DMS 273 treated with DMSO at 0.1 percent for 48 hours (cell line): ENCODE measurements at regions not wholly inside any gene's neighbourhood (a gene's known extent, or its start where the extent isn't known, plus 50 kb on each side); places are given as distances from the start of the nearest gene placed in this dataset.

Source experiments
- DNase-seq: peaks from one replicate; lab custom pipeline; 2025; lab: John Stamatoyannopoulos, UW

DNA sequence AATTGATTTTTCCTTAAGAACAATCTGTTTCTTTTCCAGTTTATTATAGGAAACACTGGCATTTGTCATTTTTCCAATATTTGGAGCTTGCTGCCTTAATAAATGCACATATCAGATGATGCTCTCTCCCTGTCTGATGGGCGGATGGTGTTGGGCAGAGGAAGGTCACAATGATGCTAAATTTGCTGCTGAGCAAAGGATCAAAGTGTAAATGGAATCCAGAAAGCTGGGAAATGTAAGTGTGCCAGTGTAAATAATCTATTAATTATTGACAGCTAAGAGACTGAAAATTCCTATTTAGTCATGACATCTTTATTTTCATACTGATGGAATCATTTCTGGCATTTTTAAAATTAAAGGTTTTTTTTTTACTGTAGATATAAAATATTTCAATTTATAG, 243.2 kb downstream of the PTBP2 start:
- no peak for DNase-seq

DNA sequence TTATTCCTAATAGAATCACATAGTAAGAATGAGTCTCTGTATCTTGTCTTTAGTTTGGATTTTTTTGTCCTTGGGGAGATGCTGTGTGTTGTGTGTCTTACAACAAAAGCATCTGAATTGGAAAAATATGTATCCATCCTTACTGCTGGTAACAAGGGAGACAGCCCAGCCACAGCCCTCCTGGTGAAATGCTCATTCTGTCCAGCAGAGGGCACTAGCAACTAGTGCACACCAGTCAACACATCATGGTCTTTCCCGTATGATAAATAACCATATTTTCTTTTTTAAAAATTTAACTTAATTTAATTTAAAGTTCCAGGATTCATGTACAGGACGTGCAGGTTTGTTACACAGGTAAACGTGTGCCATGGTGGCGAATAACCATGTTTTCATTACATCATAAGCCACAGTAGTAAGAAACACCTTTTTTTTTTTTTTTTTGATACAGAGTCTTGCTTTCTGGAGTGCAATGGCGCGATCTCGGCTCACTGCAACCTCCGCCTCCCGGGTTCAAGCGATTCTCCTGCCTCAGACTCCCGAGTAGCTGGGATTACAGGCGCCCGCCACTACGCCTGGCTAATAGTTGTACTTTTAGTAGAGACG, 245.1 kb downstream of the PTBP2 start:
- DNase-seq = peak; percentile 33

DNA sequence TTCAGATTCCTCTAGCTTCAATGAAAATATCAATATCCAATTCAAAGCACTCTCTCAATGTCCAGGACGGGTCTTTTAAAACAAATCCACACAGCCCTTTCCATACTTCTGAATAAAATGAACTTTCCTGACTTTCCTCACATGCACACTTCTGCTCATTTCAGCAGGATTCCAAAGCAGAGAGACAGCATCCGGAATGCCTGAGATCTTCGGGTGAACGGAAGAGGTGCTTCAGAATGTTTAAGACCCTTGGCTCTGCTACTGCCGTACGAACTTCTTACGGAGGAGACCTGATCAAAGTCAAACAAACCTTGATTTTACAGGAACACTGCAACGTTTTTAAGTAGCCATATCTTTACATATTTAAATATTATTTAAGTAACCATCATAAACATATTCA, 245.7 kb downstream of the PTBP2 start:
- DNase-seq = no peak

DNA sequence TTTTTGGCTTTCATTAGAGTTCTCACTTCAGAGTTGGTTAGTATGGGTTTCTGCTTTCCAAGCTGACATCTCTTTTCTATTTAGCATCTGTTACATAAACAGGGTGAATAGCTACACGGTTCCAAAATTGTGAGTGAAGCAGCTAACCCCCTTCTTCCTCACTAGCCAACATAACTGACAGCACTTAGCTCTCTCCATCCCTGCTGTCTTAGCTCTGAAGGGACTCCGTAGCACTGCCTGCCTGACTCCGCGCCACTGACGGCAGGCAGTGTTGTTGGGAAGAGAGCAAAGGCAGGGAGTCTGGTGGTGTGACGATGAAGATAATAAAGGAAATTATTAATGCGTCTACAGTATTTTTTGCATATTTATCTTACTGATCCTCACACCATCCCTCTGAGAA, 247.0 kb downstream of the PTBP2 start:
- DNase-seq = no peak

DNA sequence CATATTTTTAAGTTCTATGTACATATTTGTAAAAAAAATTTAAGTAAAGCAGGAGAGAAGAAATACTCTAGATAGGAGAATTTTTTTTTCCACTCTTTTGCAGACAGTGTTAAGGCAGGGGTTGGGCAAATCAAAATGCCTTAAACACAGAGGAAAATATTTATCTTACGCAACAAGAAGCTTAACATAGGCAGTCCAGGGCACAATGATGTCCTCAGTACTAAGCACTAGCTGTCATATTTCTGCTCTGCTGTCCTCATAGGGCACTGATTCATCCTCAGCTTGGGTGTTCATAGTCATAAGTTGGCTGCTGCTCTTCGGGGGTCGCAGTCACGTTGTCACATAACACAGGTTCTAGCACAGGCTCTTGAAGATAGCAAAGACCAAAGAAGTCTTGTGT, 247.4 kb downstream of the PTBP2 start:
- DNase-seq = no peak

DNA sequence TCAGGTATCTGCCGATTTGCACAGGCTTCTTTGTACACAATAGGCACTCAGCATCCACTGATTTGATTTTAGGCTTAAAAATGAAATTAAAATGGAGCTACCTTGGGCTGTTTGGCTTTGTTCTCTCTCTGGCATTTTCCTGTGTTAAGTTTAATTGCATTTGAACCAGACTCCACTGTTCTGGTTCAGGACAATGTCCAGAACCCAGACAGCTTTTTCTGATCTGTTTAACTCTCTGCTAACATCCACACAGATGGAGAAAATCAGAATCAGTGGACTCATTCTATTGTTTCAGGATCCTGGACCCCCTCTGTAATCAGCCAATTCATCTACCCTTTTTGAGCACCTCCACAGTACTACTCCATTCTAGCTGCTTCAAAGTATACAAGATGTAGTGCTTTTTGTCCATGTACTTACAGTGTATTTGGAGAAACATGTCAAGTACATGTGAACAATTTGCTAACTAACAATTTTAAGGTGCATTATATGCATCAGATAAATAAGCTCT, 248.1 kb downstream of the PTBP2 start:
- no peak for DNase-seq

DNA sequence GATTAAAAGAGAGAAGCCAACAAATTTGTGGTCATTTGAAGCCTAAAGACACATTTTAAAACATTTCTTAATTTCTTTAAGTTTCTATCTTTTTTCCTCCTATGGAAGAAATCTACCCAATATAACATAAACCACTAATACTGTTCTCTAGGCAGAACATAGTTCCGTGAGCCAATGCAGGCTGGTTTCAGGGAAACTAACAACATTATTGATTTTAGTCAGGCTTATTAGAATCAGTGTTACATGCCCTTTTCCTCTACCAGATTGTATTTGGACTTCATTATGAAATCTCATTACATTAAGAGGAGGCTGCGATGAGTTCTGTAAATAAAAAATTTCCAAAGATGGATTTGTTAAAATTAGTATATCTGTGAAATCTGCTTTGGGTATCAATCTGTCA, 249.9 kb downstream of the PTBP2 start:
- no peak for DNase-seq

DNA sequence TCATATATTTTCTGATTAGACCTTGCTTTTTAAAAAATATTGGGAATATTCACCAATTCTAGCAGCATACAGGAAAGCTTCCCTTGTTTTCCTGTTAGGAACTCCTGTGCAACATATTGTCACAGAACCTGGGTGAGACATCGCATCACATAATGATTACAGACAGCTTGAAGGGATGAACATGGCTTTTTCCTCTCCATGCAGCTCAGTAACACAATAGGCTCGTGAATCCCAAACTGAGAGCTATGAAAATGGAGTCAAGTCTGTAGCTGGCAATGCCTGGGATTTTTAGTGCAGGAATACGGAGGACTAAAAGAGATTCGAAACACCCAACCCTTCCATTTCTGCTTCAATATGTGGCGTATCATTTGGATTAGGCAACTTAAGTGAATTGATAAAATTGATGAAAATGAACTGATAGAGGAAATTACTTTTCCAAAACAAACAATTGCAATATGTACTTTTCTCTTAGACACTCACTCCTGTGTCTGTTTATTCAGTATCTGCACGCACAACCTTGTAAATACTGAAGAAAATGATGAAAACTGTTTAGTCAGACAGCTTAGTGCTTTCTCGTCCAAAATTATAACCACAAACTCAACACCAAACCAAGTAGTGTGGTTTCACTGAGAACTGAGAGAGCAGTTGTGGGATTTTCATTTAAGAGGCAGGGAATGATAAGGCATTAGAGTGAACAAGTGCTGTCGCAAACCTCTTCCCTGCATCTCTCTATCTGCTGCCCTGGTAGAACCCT, 250.4 kb downstream of the PTBP2 start:
- DNase-seq = no peak

DNA sequence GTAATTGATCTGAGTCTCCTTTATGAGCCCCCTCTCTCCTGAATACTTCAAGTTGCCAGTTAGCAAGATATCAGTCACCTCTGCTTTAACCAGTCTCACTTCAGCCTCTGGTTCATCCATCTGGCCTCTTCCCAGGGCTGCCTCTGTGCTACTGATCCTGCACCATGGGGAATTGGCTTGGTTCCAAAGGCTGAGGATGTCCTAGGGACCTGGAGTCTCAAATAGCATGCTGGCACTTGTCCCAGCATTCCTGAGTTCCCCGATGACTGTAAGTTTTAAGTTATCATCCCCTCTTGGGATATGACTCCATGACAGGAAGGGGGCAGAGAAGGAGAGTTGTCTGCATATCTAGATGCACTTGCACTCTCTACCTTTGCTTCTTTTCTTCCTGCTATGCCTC, 252.0 kb downstream of the PTBP2 start:
- DNase-seq = peak; percentile 59

DNA sequence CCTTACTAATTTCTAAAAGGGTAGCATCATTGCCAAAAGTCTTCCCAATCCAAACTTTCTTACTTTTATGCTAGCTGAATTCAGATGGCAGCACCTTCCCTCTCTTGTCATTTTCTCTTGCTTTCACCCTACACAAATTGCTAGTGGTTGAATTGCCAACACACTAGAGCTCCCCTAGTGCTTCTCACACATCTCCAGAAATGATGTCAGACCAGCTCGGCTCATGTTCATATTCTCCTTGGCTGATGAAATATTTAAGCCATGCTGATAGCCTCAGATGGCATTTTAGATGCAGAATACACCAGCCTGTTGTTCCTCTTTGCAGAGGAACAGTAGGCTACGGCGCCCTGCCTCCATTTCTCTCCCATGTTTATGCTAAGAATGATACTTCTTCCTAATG, 256.9 kb downstream of the PTBP2 start:
- no peak for DNase-seq

DNA sequence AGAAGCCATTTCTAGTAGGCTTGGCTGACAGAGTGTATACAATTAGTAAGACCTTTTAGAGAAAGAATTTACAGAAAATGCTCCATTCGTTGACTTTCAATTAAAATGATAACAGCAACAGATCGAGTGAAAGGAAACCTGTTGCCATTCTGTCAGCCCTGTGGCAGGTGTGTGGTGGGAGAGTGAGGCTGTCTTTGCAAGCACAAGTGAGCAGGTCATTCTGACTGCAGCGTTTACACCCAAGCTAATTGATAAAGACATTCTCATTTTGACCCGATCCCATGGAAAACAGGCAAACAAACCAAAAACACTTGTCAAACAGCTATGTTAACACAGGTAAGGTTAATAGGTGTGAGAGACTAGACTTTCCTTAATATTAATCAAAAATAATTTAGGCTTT, 257.3 kb downstream of the PTBP2 start:
- no peak for DNase-seq

DNA sequence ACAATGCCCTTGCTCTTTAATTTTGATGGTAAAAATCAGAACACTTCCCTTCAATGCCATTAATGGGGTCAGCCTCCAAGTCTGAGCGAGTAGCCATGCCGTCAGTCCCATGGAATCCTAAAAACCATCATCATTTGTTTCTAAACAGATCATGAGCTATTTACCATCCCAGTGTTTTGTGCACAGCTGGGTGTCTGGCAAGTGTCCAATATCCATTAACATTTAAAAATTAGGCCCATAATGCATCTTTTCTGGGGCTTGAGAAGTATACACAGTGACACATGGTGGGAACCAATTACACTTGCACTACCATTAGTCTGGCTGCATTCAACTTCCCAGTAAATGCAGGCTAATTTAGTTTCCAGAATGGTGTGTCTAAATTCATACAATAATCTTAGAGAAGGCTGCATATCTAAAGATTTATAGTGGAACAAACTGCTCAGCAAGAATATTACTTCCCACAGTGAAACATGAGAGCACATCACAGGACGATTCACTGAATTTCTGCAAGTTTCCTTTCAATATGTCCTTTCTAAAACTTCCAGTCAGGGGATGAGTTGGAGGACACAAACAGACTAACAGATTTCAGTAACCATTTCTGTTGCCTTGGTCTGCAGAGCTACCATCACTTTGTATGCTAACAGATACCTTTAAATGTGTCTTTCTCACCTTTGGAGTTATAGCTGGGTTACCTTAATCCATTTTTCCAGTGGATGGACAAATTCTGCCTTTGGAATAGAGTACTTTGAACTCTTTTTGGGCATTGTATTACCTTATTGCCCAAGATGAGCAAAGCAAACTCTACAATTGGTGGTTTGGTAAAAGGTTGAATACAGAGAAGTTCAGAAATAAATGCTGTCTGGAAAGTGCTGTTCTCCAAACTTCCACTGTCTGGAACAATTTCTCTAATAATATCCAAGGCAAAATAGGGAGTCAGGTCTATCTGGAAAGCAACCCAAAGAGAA, 258.0 kb downstream of the PTBP2 start:
- DNase-seq = no peak

DNA sequence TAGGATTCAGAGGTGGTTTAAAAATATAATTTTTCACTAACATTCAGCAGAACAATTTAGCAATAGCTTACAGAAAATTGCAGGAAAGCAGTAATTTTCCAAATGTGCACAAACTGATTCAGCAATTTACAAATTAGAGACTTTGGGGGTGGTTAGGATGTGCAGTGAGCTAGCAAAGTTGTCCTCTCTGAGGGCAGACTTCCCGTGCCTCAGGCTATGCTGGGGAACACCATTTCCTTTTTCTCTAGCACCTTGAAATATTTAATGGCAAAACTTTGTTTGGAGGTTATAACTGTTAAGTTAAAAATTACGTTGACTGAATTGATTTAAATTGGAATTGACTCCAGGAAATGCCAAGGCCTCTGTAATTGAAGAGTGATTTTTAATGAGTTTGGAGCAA, 258.9 kb downstream of the PTBP2 start:
- no peak for DNase-seq

DNA sequence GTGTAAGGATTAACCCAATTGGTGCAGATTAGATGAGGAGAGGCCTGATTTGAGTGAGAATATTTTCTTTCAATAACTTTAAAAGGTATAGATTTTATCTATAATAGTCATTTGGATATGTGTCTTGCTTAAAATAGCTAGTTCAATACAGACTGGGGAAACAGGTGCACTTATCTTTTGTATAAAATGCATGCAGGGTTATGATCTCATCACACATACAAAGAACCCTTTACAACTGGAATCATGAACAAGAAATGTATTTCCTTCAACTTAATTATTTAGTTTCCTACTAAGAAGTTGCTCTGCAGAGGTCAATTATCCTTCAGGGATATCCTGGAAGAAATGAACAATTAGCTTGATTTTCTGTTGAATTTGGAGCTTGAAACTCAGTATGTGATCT, 259.6 kb downstream of the PTBP2 start:
- DNase-seq = no peak

DNA sequence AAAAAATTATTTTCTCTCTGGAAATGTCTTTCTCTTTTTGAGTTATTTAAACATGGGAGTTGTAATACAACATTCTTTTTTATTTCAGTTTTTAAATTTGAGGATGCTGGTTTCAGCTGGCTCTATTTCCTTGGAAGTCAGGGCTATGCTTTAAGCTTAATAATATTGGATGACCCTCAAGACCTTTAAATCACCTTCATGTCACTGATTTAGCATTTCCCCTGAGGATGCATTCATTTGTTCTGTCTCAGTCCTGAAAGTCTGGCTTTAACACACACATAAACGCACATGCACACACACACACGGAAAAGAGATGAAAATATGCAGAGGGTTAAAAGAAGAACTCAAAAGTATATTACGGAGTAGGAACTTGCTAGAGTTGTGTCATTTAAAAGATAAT, 260.5 kb downstream of the PTBP2 start:
- no peak for DNase-seq

DNA sequence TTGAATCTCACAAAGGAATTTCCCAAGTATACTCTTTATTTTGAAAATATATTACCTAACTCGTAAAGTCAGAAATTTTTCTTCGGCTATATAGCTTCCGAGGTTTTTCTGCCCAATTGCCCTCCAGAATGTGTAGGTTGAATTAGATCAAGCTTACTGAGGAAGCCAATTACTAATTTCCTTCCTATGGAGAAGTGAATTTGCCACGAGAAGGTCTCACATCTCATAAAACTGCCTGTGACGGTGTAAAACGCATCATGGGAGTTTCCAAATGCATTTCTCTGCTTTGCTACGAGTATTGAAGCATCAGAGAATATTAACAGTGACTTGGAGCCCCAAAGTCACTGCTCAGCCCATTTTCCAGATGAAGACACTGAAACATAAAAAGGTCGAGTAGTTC, 262.3 kb downstream of the PTBP2 start:
- no peak for DNase-seq

DNA sequence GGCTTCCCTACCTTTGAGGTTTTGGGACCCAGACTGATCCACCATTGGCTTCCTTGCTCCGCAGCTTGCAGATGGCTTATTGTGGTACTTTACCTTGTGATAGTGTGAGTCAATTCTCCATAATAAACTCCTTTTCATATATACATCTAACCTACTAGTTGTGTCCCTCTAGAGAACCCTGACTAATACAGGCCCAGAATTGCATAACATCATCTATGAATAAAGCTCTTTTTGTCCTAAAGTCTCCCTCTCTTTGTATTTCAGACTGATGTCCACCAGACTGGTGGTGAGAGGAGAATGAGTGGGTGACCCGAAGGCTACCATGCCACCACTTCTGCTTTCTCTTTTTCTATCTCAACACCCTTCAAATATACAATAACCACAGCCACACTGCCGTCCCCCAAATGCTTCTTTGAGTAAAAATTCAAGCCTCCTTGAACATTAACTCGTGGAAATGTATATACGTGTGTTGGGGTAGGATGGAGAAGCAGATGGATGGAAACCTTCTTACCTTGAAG, 265.7 kb downstream of the PTBP2 start:
- no peak for DNase-seq

DNA sequence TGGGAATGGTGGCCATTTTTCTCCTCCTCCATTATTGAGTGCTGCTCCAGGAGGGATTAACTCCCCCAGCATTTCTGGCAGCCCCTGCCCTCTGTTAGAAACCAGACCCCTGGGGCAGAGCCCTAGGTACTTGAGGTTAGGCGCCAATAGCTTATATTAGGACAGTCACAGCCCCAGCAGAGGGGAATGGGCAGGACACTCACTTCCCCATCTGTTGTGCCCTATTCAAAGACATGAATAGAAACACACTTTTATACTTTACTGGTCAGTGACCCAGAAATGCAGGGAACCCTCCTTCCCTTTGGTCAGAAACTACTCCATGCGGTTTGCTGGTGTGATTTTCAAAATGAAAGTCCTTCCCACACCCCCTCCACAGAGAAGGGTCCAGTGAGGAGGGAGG, 267.7 kb downstream of the PTBP2 start:
- no peak for DNase-seq

DNA sequence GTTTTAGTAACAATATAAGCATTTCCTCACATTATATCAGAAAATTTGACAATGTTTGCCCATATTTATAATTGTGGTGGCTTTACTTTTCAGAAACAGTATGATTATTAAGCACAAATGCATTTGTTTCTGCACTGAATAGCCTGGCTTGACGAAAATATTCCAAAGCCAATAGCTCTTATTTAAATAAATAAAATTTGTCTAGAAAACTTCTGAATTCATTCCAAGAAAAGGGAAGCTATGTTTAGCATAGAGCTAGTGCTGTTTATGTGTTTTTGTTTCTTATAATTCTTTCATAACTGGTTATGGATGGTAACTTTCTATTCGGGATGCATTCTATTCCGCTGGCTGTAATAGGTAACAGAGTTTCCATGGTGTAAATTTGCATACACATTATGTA, 268.6 kb downstream of the PTBP2 start:
- DNase-seq = no peak

DNA sequence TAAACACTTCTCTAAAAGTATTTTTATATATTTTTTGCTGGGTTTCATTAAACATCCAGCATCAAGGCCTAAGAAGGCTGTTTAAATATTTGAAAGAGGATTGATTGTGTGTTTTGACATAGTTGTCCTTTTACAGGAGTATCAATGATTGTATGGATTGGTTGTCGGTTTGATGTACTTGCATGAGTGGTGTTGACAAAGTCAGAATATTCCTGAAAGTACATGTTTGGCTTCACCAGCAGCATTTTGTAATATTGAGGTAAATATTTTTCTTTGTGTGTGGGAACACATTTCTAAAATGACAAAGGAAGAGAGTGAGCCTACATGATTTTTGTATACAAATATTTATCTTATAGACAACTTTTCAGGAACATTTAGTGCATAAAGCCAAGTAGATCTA, 269.7 kb downstream of the PTBP2 start:
- DNase-seq = no peak

DNA sequence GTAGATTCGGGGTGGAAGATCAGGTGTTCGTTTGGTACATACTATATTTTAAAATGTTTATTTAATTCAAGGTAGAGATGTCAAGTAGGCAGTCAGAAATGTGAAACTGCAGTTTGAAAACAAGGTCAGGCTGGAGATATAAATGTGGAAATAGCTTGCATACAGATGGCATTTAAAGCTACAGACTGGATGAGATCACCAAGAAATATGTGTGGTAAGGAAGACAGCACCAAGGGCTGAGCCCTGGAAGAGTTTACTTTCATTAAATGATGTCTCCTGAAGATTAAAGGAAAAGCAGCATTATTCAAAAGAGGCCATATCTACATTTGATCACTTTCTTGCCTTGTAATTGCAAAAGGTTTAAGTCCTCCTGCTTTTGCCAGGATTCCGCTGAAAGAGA, 271.3 kb downstream of the PTBP2 start:
- no peak for DNase-seq

DNA sequence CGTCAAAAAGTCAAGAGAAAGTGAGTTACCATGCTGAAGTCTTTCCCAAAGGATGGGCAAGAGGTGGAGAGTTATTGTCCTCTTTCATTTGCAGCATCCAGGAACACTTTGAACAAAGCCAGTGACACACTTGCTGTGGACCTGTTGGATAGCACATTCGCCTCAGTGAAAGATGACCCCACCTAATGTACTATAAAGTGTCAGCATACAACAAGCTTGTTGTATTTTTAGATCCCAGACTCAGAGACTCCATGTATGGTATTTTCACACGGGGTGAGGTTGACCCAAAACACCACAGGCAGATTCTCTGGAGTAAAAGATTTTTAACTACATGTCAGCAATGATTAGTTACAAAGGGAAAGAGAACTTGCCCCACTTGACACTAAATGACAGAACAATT, 273.8 kb downstream of the PTBP2 start:
- DNase-seq = no peak

DNA sequence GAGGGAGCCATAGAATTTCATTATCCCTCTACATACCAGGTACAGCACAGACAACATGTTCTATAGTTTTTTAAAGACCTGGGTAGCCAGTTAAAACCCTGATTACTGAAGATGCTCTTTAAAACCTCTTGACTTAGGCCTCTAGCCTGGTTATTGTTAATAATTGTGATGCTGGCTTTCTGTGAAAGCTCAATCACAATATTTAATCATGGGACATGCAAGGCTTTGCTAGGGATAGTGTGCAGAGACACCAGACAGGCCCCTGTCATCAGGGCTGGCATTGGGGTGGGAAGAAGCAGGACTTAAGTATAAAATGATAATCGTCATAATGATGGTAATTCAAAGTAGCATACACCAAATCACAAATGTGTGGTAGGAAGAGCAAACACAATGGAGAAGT, 274.4 kb downstream of the PTBP2 start:
- DNase-seq = no peak
